GM18858 (cell line): ENCODE measurements at regions not wholly inside any gene's neighbourhood (a gene's known extent, or its start where the extent isn't known, plus 50 kb on each side); places are given as distances from the start of the nearest gene placed in this dataset.
"Not testable (repeated sequence)": the region's sequence is repeated elsewhere in the genome, so short reads cannot be mapped to it uniquely, and the experiment has no call there.

Source experiments
- ATAC-seq: cut with Tn5 transposase; IDR thresholded peaks from one replicate; pipeline ENCODE4 v1.9.1; 2021; ENCODE audit not compliant: unreplicated experiment

- no peak for ATAC-seq
Observed at GRCh38 chr4:96395747-96396146, 555.9 kb downstream of the PDHA2 start.

GRCh38 chr4:96406742-96407141, 566.8 kb downstream of the PDHA2 start:
- ATAC-seq, result no peak

- ATAC-seq, result no peak
Observed at GRCh38 chr4:96407225-96407624, 567.3 kb downstream of the PDHA2 start.

- no peak for ATAC-seq
Observed at GRCh38 chr4:96407738-96408463, 568.0 kb downstream of the PDHA2 start.

GRCh38 chr4:96414853-96415252, 575.0 kb downstream of the PDHA2 start:
- not testable (repeated sequence) for ATAC-seq

- no peak for ATAC-seq
Observed at GRCh38 chr4:96429657-96430056, 589.8 kb downstream of the PDHA2 start.

GRCh38 chr4:96431094-96431493, 591.2 kb downstream of the PDHA2 start:
- no peak for ATAC-seq

- ATAC-seq, result no peak
Observed at GRCh38 chr4:96448315-96448872, 608.5 kb downstream of the PDHA2 start.

- ATAC-seq, result no peak
Observed at GRCh38 chr4:96455045-96455720, 615.3 kb downstream of the PDHA2 start.

GRCh38 chr4:96458031-96458430, 618.1 kb downstream of the PDHA2 start:
- ATAC-seq, result not testable (repeated sequence)

- no peak for ATAC-seq
Observed at GRCh38 chr4:96459105-96459504, 619.2 kb downstream of the PDHA2 start.

GRCh38 chr4:96465834-96466233, 625.9 kb downstream of the PDHA2 start:
- ATAC-seq, result no peak

- no peak for ATAC-seq
Observed at GRCh38 chr4:96471956-96472867, 632.3 kb downstream of the PDHA2 start.

- ATAC-seq, result no peak
Observed at GRCh38 chr4:96473246-96473645, 633.4 kb downstream of the PDHA2 start.

- ATAC-seq, result no peak
Observed at GRCh38 chr4:96483308-96484030, 643.6 kb downstream of the PDHA2 start.

- no peak for ATAC-seq
Observed at GRCh38 chr4:96486563-96486962, 646.7 kb downstream of the PDHA2 start.

GRCh38 chr4:96497621-96498020, 657.7 kb downstream of the PDHA2 start:
- ATAC-seq, result no peak

GRCh38 chr4:96504386-96504785, 664.5 kb downstream of the PDHA2 start:
- no peak for ATAC-seq

GRCh38 chr4:96509039-96509741, 669.3 kb downstream of the PDHA2 start:
- no peak for ATAC-seq

- no peak for ATAC-seq
Observed at GRCh38 chr4:96519291-96519690, 679.4 kb downstream of the PDHA2 start.
